CD4-positive, alpha-beta T cell treated with Interleukin-15 for 4 hours (primary cell): ENCODE measurements at regions not wholly inside any gene's neighbourhood (a gene's known extent, or its start where the extent isn't known, plus 50 kb on each side); places are given as distances from the start of the nearest gene placed in this dataset.
"Not testable (repeated sequence)": the region's sequence is repeated elsewhere in the genome, so short reads cannot be mapped to it uniquely, and the experiment has no call there.

Experiments used
- DNase-seq: peaks from one replicate; pipeline ENCODE4 v3.0.0-alpha.2; 2020; ENCODE audit warnings: low spot score

GRCh38 chr6:4655196-4656025, 120.8 kb upstream of the CDYL start:
- no peak for DNase-seq

GRCh38 chr6:4653141-4653540, 123.1 kb upstream of the CDYL start:
- DNase-seq = no peak

GRCh38 chr6:4651831-4652467, 124.3 kb upstream of the CDYL start:
- no peak for DNase-seq

- no peak for DNase-seq
Observed at GRCh38 chr6:4649728-4650127, 126.5 kb upstream of the CDYL start.

GRCh38 chr6:4647414-4648365, 128.5 kb upstream of the CDYL start:
- DNase-seq = no peak

- DNase-seq = no peak
Observed at GRCh38 chr6:4645713-4646360, 130.4 kb upstream of the CDYL start.

- DNase-seq = no peak
Observed at GRCh38 chr6:4644996-4645395, 131.2 kb upstream of the CDYL start.

GRCh38 chr6:4641461-4641860, 134.7 kb upstream of the CDYL start:
- no peak for DNase-seq

- DNase-seq = no peak
Observed at GRCh38 chr6:4640139-4640538, 136.1 kb upstream of the CDYL start.

GRCh38 chr6:4638641-4639040, 137.6 kb upstream of the CDYL start:
- DNase-seq = no peak

- no peak for DNase-seq
Observed at GRCh38 chr6:4637691-4638433, 138.3 kb upstream of the CDYL start.

- DNase-seq = no peak
Observed at GRCh38 chr6:4636881-4637224, 139.4 kb upstream of the CDYL start.

GRCh38 chr6:4636191-4636880, 139.9 kb upstream of the CDYL start:
- no peak for DNase-seq

- DNase-seq = no peak
Observed at GRCh38 chr6:4635666-4636065, 140.5 kb upstream of the CDYL start.

GRCh38 chr6:4632421-4632820, 143.8 kb upstream of the CDYL start:
- no peak for DNase-seq

GRCh38 chr6:4629789-4630188, 146.4 kb upstream of the CDYL start:
- not testable (repeated sequence) for DNase-seq

- DNase-seq = no peak
Observed at GRCh38 chr6:4625557-4625956, 150.6 kb upstream of the CDYL start.

- DNase-seq = no peak
Observed at GRCh38 chr6:4624726-4625125, 151.5 kb upstream of the CDYL start.

- DNase-seq = no peak
Observed at GRCh38 chr6:4620284-4621151, 155.7 kb upstream of the CDYL start.

GRCh38 chr6:4616311-4616710, 159.9 kb upstream of the CDYL start:
- no peak for DNase-seq
